IMR-90 (cell line): ENCODE measurements at regions not wholly inside any gene's neighbourhood (a gene's known extent, or its start where the extent isn't known, plus 50 kb on each side); places are given as distances from the start of the nearest gene placed in this dataset.

Experiments used
- ATAC-seq: fragments of 200-7000 bp; cut with Tn5 transposase; 2 replicates; pipeline ENCODE4 v1.9.1; 2020; ENCODE audit warnings: low read depth, mild to moderate bottlenecking, moderate library complexity
- BruUV-seq: library from RNA; stranded (reverse); fragments of 400-500 nt; replicated peaks from 2 replicates; lab custom pipeline; 2021; lab: Mats Ljungman, UMichigan
- CTCF ChIA-PET: fragments of 300-600 bp; formaldehyde crosslinking; extraction: SDS; loops from one replicate; lab custom pipeline; 2021; ENCODE audit warnings: antibody characterized with exemption; lab: Yijun Ruan, JAX
- POLR2A ChIA-PET: fragments of 300-600 bp; sonication (Branson Sonifier 250); formaldehyde crosslinking; loops from one replicate; lab custom pipeline; 2022; ENCODE audit warnings: antibody characterized with exemption; ENCODE audit not compliant: unreplicated experiment; lab: Charles Lee
- DNase-seq: peaks from one replicate; pipeline ENCODE4 v3.0.0; 2013
- H2AFZ ChIP-seq: replicated peaks from 2 replicates; pipeline ENCODE3; 2013; ENCODE audit warnings: low read length, mild to moderate bottlenecking; ENCODE audit not compliant: poor library complexity
- H2AK5ac ChIP-seq: 2 replicates; pipeline ENCODE4 v1.6.1; 2013; ENCODE audit warnings: low read depth, low read length, inconsistent platforms
- H2AK9ac ChIP-seq: replicated peaks from 2 replicates; pipeline ENCODE3; 2013; ENCODE audit warnings: mild to moderate bottlenecking, low read depth, low read length, moderate library complexity; ENCODE audit not compliant: poor library complexity
- H2BK120ac ChIP-seq: 2 replicates; pipeline ENCODE4 v1.6.1; 2013; ENCODE audit warnings: low read depth, low read length, inconsistent platforms
- H2BK15ac ChIP-seq: 3 replicates; pipeline ENCODE4 v1.6.1; 2013; ENCODE audit warnings: low read depth, low read length, inconsistent platforms
- H2BK20ac ChIP-seq: 2 replicates; pipeline ENCODE4 v1.6.1; 2013; ENCODE audit warnings: low read depth, mild to moderate bottlenecking, inconsistent platforms, low read length, moderate library complexity
- H2BK5ac ChIP-seq: 2 replicates; pipeline ENCODE4 v1.6.1; 2013; ENCODE audit warnings: mild to moderate bottlenecking, low read depth, low read length, inconsistent platforms; ENCODE audit not compliant: poor library complexity, severe bottlenecking
- H3K14ac ChIP-seq: replicated peaks from 2 replicates; pipeline ENCODE4 v1.6.1; 2013; ENCODE audit warnings: low read depth, low read length, inconsistent platforms
- H3K18ac ChIP-seq: 2 replicates; pipeline ENCODE4 v1.6.1; 2013; ENCODE audit warnings: low read depth, low read length, control low read depth
- H3K23ac ChIP-seq: 2 replicates; pipeline ENCODE4 v1.6.1; 2013; ENCODE audit warnings: low read depth, low read length, inconsistent platforms
- H3K27ac ChIP-seq: 2 replicates; pipeline ENCODE4 v1.5.1; 2013; ENCODE audit warnings: mild to moderate bottlenecking, control low read depth, low read length; ENCODE audit not compliant: insufficient read depth
- H3K27me3 ChIP-seq: 2 replicates; pipeline ENCODE4 v1.6.1; 2013; ENCODE audit warnings: low read length; ENCODE audit not compliant: control insufficient read depth, insufficient read depth
- H3K36me3 ChIP-seq: 2 replicates; pipeline ENCODE4 v1.6.1; 2013; ENCODE audit warnings: low read length, mixed read lengths; ENCODE audit not compliant: control insufficient read depth, insufficient read depth
- H3K4ac ChIP-seq: 2 replicates; pipeline ENCODE4 v1.6.1; 2013; ENCODE audit warnings: low read depth, low read length, inconsistent platforms
- H3K4me1 ChIP-seq: 2 replicates; pipeline ENCODE4 v1.6.1; 2013; ENCODE audit warnings: low read length, mixed read lengths; ENCODE audit not compliant: control insufficient read depth, insufficient read depth
- H3K4me2 ChIP-seq: 2 replicates; pipeline ENCODE4 v1.6.1; 2013; ENCODE audit warnings: low read depth, mild to moderate bottlenecking, control low read depth, low read length, moderate library complexity
- H3K4me3 ChIP-seq: 2 replicates; pipeline ENCODE4 v1.5.1; 2013; ENCODE audit warnings: low read depth, mild to moderate bottlenecking, control low read depth, low read length, moderate library complexity; ENCODE audit not compliant: insufficient read depth
- H3K56ac ChIP-seq: 2 replicates; pipeline ENCODE4 v1.6.1; 2013; ENCODE audit warnings: low read length, inconsistent platforms; ENCODE audit not compliant: insufficient read depth; ENCODE audit errors: extremely low read depth
- H3K79me1 ChIP-seq, 2 experiments: 2 replicates each; pipeline ENCODE4 v1.6.1; 2013; ENCODE audit warnings: low read length in 2 of 2, inconsistent platforms in 1 of 2, low read depth in 1 of 2
- H3K9ac ChIP-seq: 2 replicates; pipeline ENCODE4 v1.6.1; 2013; ENCODE audit warnings: low read depth, low read length, control low read depth
- H3K9me1 ChIP-seq: 2 replicates; pipeline ENCODE4 v1.6.1; 2013; ENCODE audit warnings: low read length, inconsistent platforms; ENCODE audit not compliant: insufficient read depth
- H3K9me3 ChIP-seq: 2 replicates; pipeline ENCODE4 v1.6.1; 2013; ENCODE audit warnings: low read length; ENCODE audit not compliant: control insufficient read depth, insufficient read depth
- H4K20me1 ChIP-seq: 2 replicates; pipeline ENCODE4 v1.6.1; 2013; ENCODE audit warnings: low read length, inconsistent platforms; ENCODE audit not compliant: insufficient read depth
- H4K5ac ChIP-seq: 2 replicates; pipeline ENCODE4 v1.6.1; 2013; ENCODE audit warnings: mild to moderate bottlenecking, low read depth, low read length, control low read depth
- H4K8ac ChIP-seq, 2 experiments: 2 replicates each; pipeline ENCODE4 v1.6.1; 2013; ENCODE audit warnings: low read depth in 2 of 2, low read length in 2 of 2, control low read depth in 1 of 2, inconsistent platforms in 1 of 2
- H4K91ac ChIP-seq: 2 replicates; pipeline ENCODE4 v1.6.1; 2013; ENCODE audit warnings: low read depth, low read length, inconsistent platforms; ENCODE audit not compliant: insufficient read depth
- ELK1 ChIP-seq: fragments of 150-350 bp; IDR thresholded peaks from 2 replicates; pipeline ENCODE4 v1.6.1; 2016; ENCODE audit warnings: low read depth, mild to moderate bottlenecking, low read length, moderate library complexity, borderline replicate concordance
- FOS ChIP-seq: fragments of 150-350 bp; IDR thresholded peaks from 2 replicates; pipeline ENCODE4 v1.6.1; 2016; ENCODE audit warnings: low read depth, low read length
- MAZ ChIP-seq: IDR thresholded peaks from 2 replicates; pipeline ENCODE4 v1.6.1; 2012; ENCODE audit warnings: low read depth, mild to moderate bottlenecking, low read length, improper control_type of control experiment, moderate library complexity, borderline replicate concordance
- NFE2L2 ChIP-seq: fragments of 150-350 bp; IDR thresholded peaks from 2 replicates; pipeline ENCODE4 v1.6.1; 2016; ENCODE audit warnings: low read depth, mild to moderate bottlenecking, low read length
- POLR2A ChIP-seq: IDR thresholded peaks from 2 replicates; pipeline ENCODE4 v1.6.1; 2012; ENCODE audit warnings: mild to moderate bottlenecking, low read depth, low read length
- RCOR1 ChIP-seq: IDR thresholded peaks from 2 replicates; pipeline ENCODE4 v1.6.1; 2012; ENCODE audit warnings: mild to moderate bottlenecking, low read length, improper control_type of control experiment; ENCODE audit not compliant: insufficient replicate concordance
- RFX5 ChIP-seq: IDR thresholded peaks from 2 replicates; pipeline ENCODE4 v1.8.0; 2012; ENCODE audit warnings: low read depth, mild to moderate bottlenecking, low read length, moderate library complexity
- WGBS, 2 experiments: methylation state at CpG; one replicate each; pipeline versions ENCODE4 v1.1.5 to v1.1.7; 2013; ENCODE audit warnings: missing lambda C conversion rate in 2 of 2; ENCODE audit not compliant: insufficient read length in 1 of 2; ENCODE audit errors: extremely low coverage in 2 of 2; 5-methylcytosine and 5-hydroxymethylcytosine counted together
- dilution Hi-C: fragments of 300-500 bp; cut with HindIII; formaldehyde crosslinking; loops from one replicate; pipeline ENCODE4 v1.14.3; 2018; ENCODE audit warnings: low sequenced_read_pairs; ENCODE audit not compliant: unreplicated experiment
- in situ Hi-C: fragments of 300-500 bp; cut with MboI; formaldehyde crosslinking; loops from 3 replicates; pipeline ENCODE4 v1.14.3; 2019; ENCODE audit warnings: low sequenced_read_pairs, inconsistent platforms, mixed read lengths
- intact Hi-C: fragments of 100-400 bp; cut with micrococcal nuclease; formaldehyde crosslinking; loops from 2 replicates; pipeline ENCODE4 v1.10.0; 2022

- Histone ChIP-seq H3K79me1 (no peaks in the 10 kb centered on the region), H3K14ac (no peak overlapping the region), H3K9me3 (peaks cover 3% of the 10 kb centered on the region; the same call in 1 of the 2 replicates), H2BK120ac (no peak overlapping the region), H4K5ac (no peak overlapping the region), H3K18ac (no peak overlapping the region; the same call in 1 of the 2 replicates), H3K27me3 (no peaks in the 10 kb centered on the region), H4K91ac (no peak overlapping the region), H3K9ac (no peak overlapping the region), H3K36me3 (no peaks in the 10 kb centered on the region), H2AK9ac (no peak overlapping the region), H4K20me1 (no peaks in the 10 kb centered on the region), H3K4ac (no peak overlapping the region), H3K4me2 (no peak overlapping the region), H3K4me1 (no peaks in the 10 kb centered on the region), H2AK5ac (no peak overlapping the region), H2AFZ (no peak overlapping the region), H3K23ac (no peak overlapping the region), H3K27ac (no peak overlapping the region), H2BK20ac (no peak overlapping the region), H3K9me1 (no peaks in the 10 kb centered on the region), H3K56ac (no peak overlapping the region), H2BK5ac (no peak overlapping the region), H4K8ac (no peak overlapping the region), H2BK15ac (no peak overlapping the region), H3K4me3 (no peak overlapping the region)
- in situ Hi-C loops: no loop called here
- BruUV-seq: no TSS peak
- TF ChIP-seq POLR2A: no peak
- TF ChIP-seq NFE2L2: no peak
- no peak for TF ChIP-seq RFX5
- TF ChIP-seq RCOR1: no peak
- TF ChIP-seq ELK1: no peak
- no peak for TF ChIP-seq MAZ
- TF ChIP-seq FOS: no peak
- intact Hi-C loops: no loop called here
- dilution Hi-C loops: no loop called here
- ATAC-seq (no peak), DNase-seq (peak; percentile 16)
- WGBS, 2 experiments: no CpG with 5 or more reads among the region's 2 CpGs
- CTCF ChIA-PET: interaction anchor here (0.6 to 0.8 kb wide), 3 partner anchors 298 to 456 kb away, joined by 4 to 5 read pairs (median 4); no protein-coding TSS in a partner anchor
- POLR2A ChIA-PET: no interaction called here
Observed at GRCh38 chr1:87615491-87615890, 286.8 kb downstream of the LMO4 start.
